ENCODE measurements at regions not wholly inside any gene's neighbourhood (a gene's known extent, or its start where the extent isn't known, plus 50 kb on each side); places are given as distances from the start of the nearest gene placed in this dataset.

GRCh38 chr18:1488394-1488793 is 583.7 kb downstream of the ADCYAP1 start:
- no peak overlapping the region for H2AFZ ChIP-seq
- H3K9me2 ChIP-seq (ENCODE audit: insufficient read depth), result no peaks in the 10 kb centered on the region
- TF ChIP-seq EZH2phosphoT487 (IDR thresholded peaks at IDR 0.05; ENCODE audit: insufficient read depth, low read depth) (no peak), EZH2 (IDR thresholded peaks at IDR 0.05; ENCODE audit: insufficient read depth, poor library complexity, severe bottlenecking) (no peak)

GRCh38 chr18:1488957-1489356 is 584.3 kb downstream of the ADCYAP1 start:
- Histone ChIP-seq H3K4me1 (ENCODE audit: insufficient read depth) (no peaks in the 10 kb centered on the region), H3K4me2 (ENCODE audit: unreplicated experiment) (no peak overlapping the region), H3K9me3 (ENCODE audit: low read depth) (no peaks in the 10 kb centered on the region), H3F3A (ENCODE audit: insufficient read depth) (no peaks in the 10 kb centered on the region), H3K27ac (no peak overlapping the region), H3K9me2 (ENCODE audit: insufficient read depth) (no peaks in the 10 kb centered on the region), H3K4me3 (no peak overlapping the region), H3K9ac (no peak overlapping the region), H3K27me3 (replicated peaks; ENCODE audit: insufficient read depth) (no peaks in the 10 kb centered on the region), H2AFZ (no peak overlapping the region), H3K36me3 (ENCODE audit: low read depth) (no peaks in the 10 kb centered on the region), H3K79me2 (ENCODE audit: insufficient read depth) (no peaks in the 10 kb centered on the region), H4K20me1 (ENCODE audit: insufficient read depth) (no peaks in the 10 kb centered on the region)
- no peak for TF ChIP-seq EZH2phosphoT487 (IDR thresholded peaks at IDR 0.05; ENCODE audit: insufficient read depth, low read depth)
- no peak for TF ChIP-seq EZH2 (IDR thresholded peaks at IDR 0.05; ENCODE audit: insufficient read depth, poor library complexity, severe bottlenecking)
- WGBS, 2 experiments (ENCODE audit: low coverage in 1 of 2, low lambda C conversion rate in 2 of 2, missing lambda C conversion rate in 2 of 2), result 36 to 54% methylated on average over 1 of the region's 1 CpG
- DNase-seq, result no peak
- in situ Hi-C loops (cut with MboI), result no loop called here

More at GRCh38 chr18:1488394-1488793, 583.7 kb downstream of the ADCYAP1 start:
- no peak overlapping the region for H3K4me3 ChIP-seq
- H3K27ac ChIP-seq, result no peak overlapping the region
- in situ Hi-C loops (cut with MboI), result no loop called here
- no peaks in the 10 kb centered on the region for H3K79me2 ChIP-seq (ENCODE audit: insufficient read depth)
- H3K9ac ChIP-seq, result no peak overlapping the region
- no peaks in the 10 kb centered on the region for H4K20me1 ChIP-seq (ENCODE audit: insufficient read depth)
- no peaks in the 10 kb centered on the region for H3K4me1 ChIP-seq (ENCODE audit: insufficient read depth)
- no peak for DNase-seq
- 8 to 13% methylated on average over 4 of the region's 4 CpGs for WGBS, 2 experiments (ENCODE audit: low coverage in 1 of 2, low lambda C conversion rate in 2 of 2, missing lambda C conversion rate in 2 of 2)
- no peaks in the 10 kb centered on the region for H3F3A ChIP-seq (ENCODE audit: insufficient read depth)
- no peaks in the 10 kb centered on the region for H3K27me3 ChIP-seq (replicated peaks; ENCODE audit: insufficient read depth)
- no peaks in the 10 kb centered on the region for H3K36me3 ChIP-seq (ENCODE audit: low read depth)
- H3K9me3 ChIP-seq (ENCODE audit: low read depth), result no peaks in the 10 kb centered on the region
- no peak overlapping the region for H3K4me2 ChIP-seq (ENCODE audit: unreplicated experiment)

- in situ Hi-C loops (cut with MboI), result no loop called here
- TF ChIP-seq EZH2phosphoT487 (IDR thresholded peaks at IDR 0.05; ENCODE audit: insufficient read depth, low read depth), result no peak
- TF ChIP-seq EZH2 (IDR thresholded peaks at IDR 0.05; ENCODE audit: insufficient read depth, poor library complexity, severe bottlenecking), result no peak
- Histone ChIP-seq H3K4me1 (ENCODE audit: insufficient read depth) (no peaks in the 10 kb centered on the region), H3K9ac (no peak overlapping the region), H3K36me3 (ENCODE audit: low read depth) (no peaks in the 10 kb centered on the region), H2AFZ (no peak overlapping the region), H3K27me3 (replicated peaks; ENCODE audit: insufficient read depth) (no peaks in the 10 kb centered on the region), H3K4me3 (no peak overlapping the region), H3K4me2 (ENCODE audit: unreplicated experiment) (no peak overlapping the region), H3K9me2 (ENCODE audit: insufficient read depth) (no peaks in the 10 kb centered on the region), H3K79me2 (ENCODE audit: insufficient read depth) (no peaks in the 10 kb centered on the region), H3K9me3 (ENCODE audit: low read depth) (no peaks in the 10 kb centered on the region), H3F3A (ENCODE audit: insufficient read depth) (no peaks in the 10 kb centered on the region), H3K27ac (no peak overlapping the region), H4K20me1 (ENCODE audit: insufficient read depth) (no peaks in the 10 kb centered on the region)
- WGBS, 2 experiments (ENCODE audit: low coverage in 1 of 2, low lambda C conversion rate in 2 of 2, missing lambda C conversion rate in 2 of 2), result 30 to 43% methylated on average over 2 of the region's 2 CpGs
- DNase-seq, result no peak
These were observed 590.7 kb downstream of the ADCYAP1 start for GRCh38 chr18:1495387-1495786.

GRCh38 chr18:1496096-1496495 is 591.4 kb downstream of the ADCYAP1 start:
- H3K9me3 ChIP-seq (ENCODE audit: low read depth), result no peaks in the 10 kb centered on the region
- in situ Hi-C loops (cut with MboI), result no loop called here
- WGBS, 2 experiments (ENCODE audit: low coverage in 1 of 2, low lambda C conversion rate in 2 of 2, missing lambda C conversion rate in 2 of 2), result 5 to 15% methylated on average over 4 of the region's 4 CpGs
- no peaks in the 10 kb centered on the region for H3F3A ChIP-seq (ENCODE audit: insufficient read depth)
- H3K4me3 ChIP-seq, result no peak overlapping the region
- TF ChIP-seq EZH2phosphoT487 (IDR thresholded peaks at IDR 0.05; ENCODE audit: insufficient read depth, low read depth), result no peak
- TF ChIP-seq EZH2 (IDR thresholded peaks at IDR 0.05; ENCODE audit: insufficient read depth, poor library complexity, severe bottlenecking), result no peak
- no peaks in the 10 kb centered on the region for H3K36me3 ChIP-seq (ENCODE audit: low read depth)
- no peak overlapping the region for H3K4me2 ChIP-seq (ENCODE audit: unreplicated experiment)
- H3K9ac ChIP-seq, result no peak overlapping the region
- no peak overlapping the region for H3K27ac ChIP-seq
- H2AFZ ChIP-seq, result no peak overlapping the region
- H3K4me1 ChIP-seq (ENCODE audit: insufficient read depth), result no peaks in the 10 kb centered on the region
- no peaks in the 10 kb centered on the region for H4K20me1 ChIP-seq (ENCODE audit: insufficient read depth)
- H3K79me2 ChIP-seq (ENCODE audit: insufficient read depth), result no peaks in the 10 kb centered on the region
- no peaks in the 10 kb centered on the region for H3K9me2 ChIP-seq (ENCODE audit: insufficient read depth)
- H3K27me3 ChIP-seq (replicated peaks; ENCODE audit: insufficient read depth), result no peaks in the 10 kb centered on the region
- DNase-seq, result no peak

GRCh38 chr18:1498216-1498615 is 593.5 kb downstream of the ADCYAP1 start:
- DNase-seq, result no peak
- Histone ChIP-seq H3K79me2 (ENCODE audit: insufficient read depth) (no peaks in the 10 kb centered on the region), H3K9me3 (ENCODE audit: low read depth) (no peaks in the 10 kb centered on the region), H3K9me2 (ENCODE audit: insufficient read depth) (no peaks in the 10 kb centered on the region), H2AFZ (no peak overlapping the region), H3K4me3 (no peak overlapping the region), H3K4me2 (ENCODE audit: unreplicated experiment) (no peak overlapping the region), H3K27ac (no peak overlapping the region), H3K9ac (no peak overlapping the region), H3F3A (ENCODE audit: insufficient read depth) (no peaks in the 10 kb centered on the region), H3K36me3 (ENCODE audit: low read depth) (no peaks in the 10 kb centered on the region), H4K20me1 (ENCODE audit: insufficient read depth) (no peaks in the 10 kb centered on the region), H3K27me3 (replicated peaks; ENCODE audit: insufficient read depth) (no peaks in the 10 kb centered on the region), H3K4me1 (ENCODE audit: insufficient read depth) (no peaks in the 10 kb centered on the region)
- TF ChIP-seq EZH2 (IDR thresholded peaks at IDR 0.05; ENCODE audit: insufficient read depth, poor library complexity, severe bottlenecking) (no peak), EZH2phosphoT487 (IDR thresholded peaks at IDR 0.05; ENCODE audit: insufficient read depth, low read depth) (no peak)
- WGBS, 2 experiments (ENCODE audit: low coverage in 1 of 2, low lambda C conversion rate in 2 of 2, missing lambda C conversion rate in 2 of 2), result 0 to 5% methylated on average over 1 of the region's 1 CpG
- in situ Hi-C loops (cut with MboI), result no loop called here
